ENCODE measurements at regions not wholly inside any gene's neighbourhood (a gene's known extent, or its start where the extent isn't known, plus 50 kb on each side); places are given as distances from the start of the nearest gene placed in this dataset.
"Not testable (repeated sequence)": the region's sequence is repeated elsewhere in the genome, so short reads cannot be mapped to it uniquely, and the experiment has no call there.

GRCh38 chr16:75833385-75833784 lies 107.1 kb upstream of the CPHXL start:
- TF ChIP-seq POLR2A, CTCF (IDR thresholded peaks at IDR 0.05): not testable (repeated sequence)
